MCF 10A (cell line): ENCODE measurements at regions not wholly inside any gene's neighbourhood (a gene's known extent, or its start where the extent isn't known, plus 50 kb on each side); places are given as distances from the start of the nearest gene placed in this dataset.

ENCODE experiments used
- BruUV-seq: library from RNA; stranded (reverse); fragments of 400-500 nt; replicated peaks from 2 replicates; lab custom pipeline; 2021; lab: Mats Ljungman, UMichigan
- CTCF ChIA-PET: fragments of 300-600 bp; sonication (Branson Sonifier 250); formaldehyde crosslinking; extraction: SDS; loops from one replicate; lab custom pipeline; 2021; ENCODE audit warnings: antibody characterized with exemption, inconsistent platforms; lab: Yijun Ruan, JAX
- POLR2A ChIA-PET: fragments of 300-600, 350-650 bp; sonication (Branson Sonifier 250); formaldehyde crosslinking; extraction: SDS; loops from one replicate; lab custom pipeline; 2020; ENCODE audit warnings: antibody characterized with exemption, inconsistent platforms; lab: Yijun Ruan, JAX
- DNase-seq: peaks from one replicate; pipeline ENCODE4 v3.0.0-alpha.2; 2018; ENCODE audit not compliant: unreplicated experiment
- H3K27ac Mint-ChIP-seq: one replicate; pipeline ENCODE4 v1.8.0; 2022; ENCODE audit warnings: mild to moderate bottlenecking, low read depth, mixed read lengths; ENCODE audit not compliant: unreplicated experiment
- H3K27me3 Mint-ChIP-seq: one replicate; pipeline ENCODE4 v1.8.0; 2022; ENCODE audit warnings: mixed read lengths; ENCODE audit not compliant: insufficient read depth, unreplicated experiment
- H3K36me3 Mint-ChIP-seq: one replicate; pipeline ENCODE4 v1.8.0; 2022; ENCODE audit warnings: mild to moderate bottlenecking, moderate library complexity, mixed read lengths; ENCODE audit not compliant: insufficient read depth, unreplicated experiment
- H3K4me1 Mint-ChIP-seq: one replicate; pipeline ENCODE4 v1.8.0; 2022; ENCODE audit warnings: mixed read lengths; ENCODE audit not compliant: insufficient read depth, unreplicated experiment
- H3K4me3 Mint-ChIP-seq: one replicate; pipeline ENCODE4 v1.8.0; 2022; ENCODE audit warnings: mild to moderate bottlenecking, moderate library complexity, mixed read lengths; ENCODE audit not compliant: unreplicated experiment
- H3K9me3 Mint-ChIP-seq: one replicate; pipeline ENCODE4 v1.8.0; 2022; ENCODE audit warnings: mixed read lengths; ENCODE audit not compliant: unreplicated experiment
- intact Hi-C: fragments of 100-400 bp; cut with micrococcal nuclease; formaldehyde crosslinking; loops from 2 replicates; pipeline ENCODE4 v1.14.1; 2022
- TF ChIP-seq, protein P1 (sequence below): fragments of 200-600 bp; IDR thresholded peaks from one replicate; pipeline ENCODE4 v1.8.0; 2022; ENCODE audit warnings: antibody characterized with exemption, mild to moderate bottlenecking; ENCODE audit not compliant: unreplicated experiment

DNA sequence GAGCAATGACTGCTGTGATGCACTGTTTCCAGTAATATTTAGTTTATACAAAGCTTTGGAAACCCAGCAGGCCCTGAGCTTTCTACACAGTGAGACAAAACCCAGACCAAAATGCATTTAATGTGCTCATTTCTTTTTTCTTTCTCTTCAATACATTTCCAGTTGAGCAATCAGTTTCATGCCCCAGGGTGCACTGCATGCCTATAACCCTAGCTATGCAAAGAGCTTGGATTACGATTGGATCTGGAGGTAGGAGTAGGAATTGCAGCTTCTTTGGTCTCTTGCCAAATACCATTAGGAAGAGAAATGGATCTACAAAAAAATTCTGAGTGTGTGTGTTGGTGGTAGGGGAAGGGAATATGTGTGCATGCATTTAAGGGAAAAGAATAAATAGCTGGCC, 1001.4 kb downstream of the SQOR start:
- intact Hi-C loops: no loop called here
- Mint-ChIP-seq H3K36me3 (no peaks in the 10 kb centered on the region), H3K27me3 (no peaks in the 10 kb centered on the region), H3K27ac (no peak overlapping the region), H3K4me3 (no peak overlapping the region), H3K9me3 (no peaks in the 10 kb centered on the region), H3K4me1 (peaks cover 6% of the 10 kb centered on the region)
- TF ChIP-seq, protein P1, sequence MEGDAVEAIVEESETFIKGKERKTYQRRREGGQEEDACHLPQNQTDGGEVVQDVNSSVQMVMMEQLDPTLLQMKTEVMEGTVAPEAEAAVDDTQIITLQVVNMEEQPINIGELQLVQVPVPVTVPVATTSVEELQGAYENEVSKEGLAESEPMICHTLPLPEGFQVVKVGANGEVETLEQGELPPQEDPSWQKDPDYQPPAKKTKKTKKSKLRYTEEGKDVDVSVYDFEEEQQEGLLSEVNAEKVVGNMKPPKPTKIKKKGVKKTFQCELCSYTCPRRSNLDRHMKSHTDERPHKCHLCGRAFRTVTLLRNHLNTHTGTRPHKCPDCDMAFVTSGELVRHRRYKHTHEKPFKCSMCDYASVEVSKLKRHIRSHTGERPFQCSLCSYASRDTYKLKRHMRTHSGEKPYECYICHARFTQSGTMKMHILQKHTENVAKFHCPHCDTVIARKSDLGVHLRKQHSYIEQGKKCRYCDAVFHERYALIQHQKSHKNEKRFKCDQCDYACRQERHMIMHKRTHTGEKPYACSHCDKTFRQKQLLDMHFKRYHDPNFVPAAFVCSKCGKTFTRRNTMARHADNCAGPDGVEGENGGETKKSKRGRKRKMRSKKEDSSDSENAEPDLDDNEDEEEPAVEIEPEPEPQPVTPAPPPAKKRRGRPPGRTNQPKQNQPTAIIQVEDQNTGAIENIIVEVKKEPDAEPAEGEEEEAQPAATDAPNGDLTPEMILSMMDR: no peak
- ChIA-PET POLR2A (interaction anchor here (0.9 to 1.2 kb wide), 2 partner anchors 14 to 72 kb away, joined by 3 to 4 read pairs; no protein-coding TSS in a partner anchor), CTCF (interaction anchor here (1.4 kb wide), 1 partner anchor 13 kb away, joined by 4 read pairs; no protein-coding TSS in a partner anchor)
- DNase-seq: peak; percentile 11
- no TSS peak for BruUV-seq

DNA sequence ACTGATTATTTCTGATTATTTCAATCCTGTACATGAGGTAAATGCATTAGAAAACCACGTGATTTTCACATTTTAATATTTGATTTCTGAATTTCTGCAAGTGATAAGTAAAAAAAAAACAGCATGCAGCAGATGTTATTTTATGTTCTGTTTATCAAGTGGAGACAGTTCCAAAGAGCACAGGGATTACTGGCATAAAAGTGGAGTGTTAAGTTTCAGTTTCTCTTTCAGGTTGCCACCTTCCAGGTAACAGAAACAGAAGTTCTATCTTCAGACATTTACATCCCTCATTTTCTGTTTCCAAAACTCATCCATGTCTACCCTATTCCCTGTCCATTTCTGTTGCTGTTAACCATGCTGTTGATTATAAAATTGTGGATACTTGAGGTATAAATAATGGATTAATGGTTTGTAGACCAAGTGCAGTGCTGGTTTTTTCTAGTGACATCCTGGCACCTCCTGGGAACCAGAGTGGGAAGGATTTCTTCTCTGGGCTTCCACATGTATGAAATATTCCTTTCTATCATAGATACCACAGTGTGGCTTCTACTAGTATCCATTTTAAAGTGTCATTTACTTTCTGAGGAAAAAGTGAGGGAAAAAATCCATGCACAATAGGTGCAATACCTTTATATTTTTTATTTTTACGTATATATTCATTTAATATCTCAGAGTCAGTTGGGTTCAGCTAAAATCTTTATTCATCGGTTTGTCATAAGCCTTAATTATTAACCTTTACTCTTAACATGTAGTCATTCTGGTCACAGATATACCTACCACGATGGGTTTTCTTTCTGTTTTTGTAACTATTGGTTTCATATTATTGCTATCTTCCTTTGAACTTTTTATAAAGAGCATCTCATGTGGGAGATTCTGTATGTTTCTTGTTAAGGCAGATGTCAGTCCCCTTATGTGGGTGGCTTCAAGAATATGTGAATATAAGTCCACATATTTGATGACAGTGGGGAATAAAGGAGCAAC, 1010.0 kb downstream of the SQOR start:
- intact Hi-C loops: no loop called here
- H3K27ac Mint-ChIP-seq: no peak overlapping the region
- ChIA-PET POLR2A (no interaction called here), CTCF (no interaction called here)
- BruUV-seq: no TSS peak
- H3K36me3 Mint-ChIP-seq: no peaks in the 10 kb centered on the region
- no peak for DNase-seq
- H3K4me1 Mint-ChIP-seq: no peaks in the 10 kb centered on the region
- H3K27me3 Mint-ChIP-seq: peaks cover 37% of the 10 kb centered on the region
- TF ChIP-seq, protein P1: no peak
- H3K4me3 Mint-ChIP-seq: no peak overlapping the region
- H3K9me3 Mint-ChIP-seq: no peaks in the 10 kb centered on the region

DNA sequence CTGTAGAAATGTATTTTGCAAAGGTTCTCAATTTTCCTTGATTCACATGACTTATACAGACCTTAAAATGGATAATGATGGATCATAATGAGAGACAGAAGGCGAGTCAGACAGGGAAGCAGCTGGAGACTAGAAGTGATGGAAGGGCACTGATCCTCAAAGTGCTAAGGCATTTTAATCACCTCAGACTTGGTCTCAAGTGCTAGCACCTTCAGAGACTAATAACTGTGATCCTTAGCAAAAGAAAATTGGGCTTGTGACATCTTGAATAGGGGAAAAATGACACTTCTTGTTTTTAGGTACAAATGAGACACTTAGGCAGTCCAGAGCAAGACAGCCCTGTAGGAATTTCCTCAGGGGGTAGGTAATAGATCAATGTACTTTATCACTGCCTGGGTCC, 1011.7 kb downstream of the SQOR start:
- no peak overlapping the region for H3K4me3 Mint-ChIP-seq
- no peaks in the 10 kb centered on the region for H3K9me3 Mint-ChIP-seq
- H3K36me3 Mint-ChIP-seq: no peaks in the 10 kb centered on the region
- peaks cover 39% of the 10 kb centered on the region for H3K27me3 Mint-ChIP-seq
- H3K4me1 Mint-ChIP-seq: no peaks in the 10 kb centered on the region
- ChIA-PET POLR2A (interaction anchor here (0.6 kb wide), 1 partner anchor 8 kb away, joined by 3 read pairs; no protein-coding TSS in a partner anchor), CTCF (no interaction called here)
- TF ChIP-seq, protein P1: no peak
- no peak overlapping the region for H3K27ac Mint-ChIP-seq
- no TSS peak for BruUV-seq
- intact Hi-C loops: no loop called here
- no peak for DNase-seq

DNA sequence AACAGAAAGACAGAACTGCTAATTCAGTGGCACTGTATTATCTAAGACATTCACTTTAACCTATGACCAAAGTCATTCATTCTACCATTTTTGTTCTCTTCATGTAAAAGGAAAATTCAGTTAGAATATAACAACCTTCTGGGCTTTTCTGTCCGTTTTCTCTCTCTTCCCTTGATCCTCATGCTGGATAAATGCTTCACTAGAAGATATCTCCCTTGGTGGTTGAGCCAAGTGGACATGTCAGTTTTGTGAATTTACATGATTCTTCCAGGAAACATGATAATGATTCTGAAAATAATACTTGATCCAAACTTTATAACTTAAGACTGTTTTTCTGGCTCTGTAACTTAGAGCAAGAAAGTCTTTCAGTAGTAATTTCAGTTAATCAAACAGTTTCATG, 1012.2 kb downstream of the SQOR start:
- Mint-ChIP-seq H3K27me3 (peaks cover 40% of the 10 kb centered on the region), H3K36me3 (no peaks in the 10 kb centered on the region), H3K27ac (no peak overlapping the region), H3K4me3 (no peak overlapping the region), H3K4me1 (no peaks in the 10 kb centered on the region), H3K9me3 (no peaks in the 10 kb centered on the region)
- TF ChIP-seq, protein P1: no peak
- ChIA-PET POLR2A (interaction anchor here (0.6 kb wide), 1 partner anchor 8 kb away, joined by 3 read pairs; no protein-coding TSS in a partner anchor), CTCF (no interaction called here)
- intact Hi-C loops: no loop called here
- BruUV-seq: no TSS peak
- DNase-seq: no peak
